Kidney (tissue), 13 donors: ENCODE measurements at regions not wholly inside any gene's neighbourhood (a gene's known extent, or its start where the extent isn't known, plus 50 kb on each side); places are given as distances from the start of the nearest gene placed in this dataset.

ENCODE experiments used
- DNase-seq, 5 donors: peaks; one replicate each; pipeline ENCODE4 v3.0.0-alpha.2; 2013 to 2020
- FAIRE-seq: peaks from 2 replicates; lab custom pipeline; 2012; peaks lifted over from hg19 to GRCh38; lab: Jason Lieb, UNC
- H3K27ac ChIP-seq, 2 donors: one replicate each; pipeline ENCODE4 v1.7.0; 2013; ENCODE audit warnings: low read depth in 2 of 2, low read length in 2 of 2, inconsistent platforms in 1 of 2
- H3K27me3 ChIP-seq: one replicate; pipeline ENCODE4 v1.7.1; 2013; ENCODE audit warnings: low read length, inconsistent platforms; ENCODE audit not compliant: control insufficient read depth, insufficient read depth
- H3K36me3 ChIP-seq, 3 donors: one replicate each; pipeline versions ENCODE4 v1.7.0 to v1.7.1; 2013; ENCODE audit warnings: low read length in 3 of 3, control low read depth in 1 of 3, inconsistent platforms in 1 of 3; ENCODE audit not compliant: insufficient read depth in 3 of 3, control insufficient read depth in 2 of 3
- H3K4me1 ChIP-seq, 3 donors: one replicate each; pipeline versions ENCODE4 v1.7.0 to v1.7.1; 2013; ENCODE audit warnings: low read length in 3 of 3, inconsistent platforms in 1 of 3, low read depth in 1 of 3; ENCODE audit not compliant: control insufficient read depth in 2 of 3, insufficient read depth in 2 of 3
- H3K4me3 ChIP-seq, 3 donors: one replicate each; pipeline versions ENCODE4 v1.7.0 to v1.8.1; 2013; ENCODE audit warnings: low read length in 3 of 3, control low read depth in 1 of 3, inconsistent platforms in 1 of 3
- H3K9ac ChIP-seq, 3 donors: one replicate each; pipeline versions ENCODE4 v1.7.0 to v1.7.1; 2013; ENCODE audit warnings: low read length in 3 of 3, control low read depth in 1 of 3, inconsistent platforms in 1 of 3
- H3K9me3 ChIP-seq, 3 donors: one replicate each; pipeline versions ENCODE4 v1.7.0 to v1.7.1; 2013; ENCODE audit warnings: low read length in 3 of 3, control low read depth in 1 of 3, inconsistent platforms in 1 of 3; ENCODE audit not compliant: control insufficient read depth in 2 of 3, insufficient read depth in 1 of 3
- CTCF ChIP-seq: IDR thresholded peaks from 3 replicates; pipeline ENCODE4 v1.5.1; 2012; ENCODE audit warnings: mild to moderate bottlenecking, moderate library complexity, borderline replicate concordance; ENCODE audit not compliant: insufficient read depth; ENCODE audit errors: extremely low read depth
- intact Hi-C: fragments of 100-400 bp; cut with DNase I; formaldehyde crosslinking; loops from one replicate; pipeline ENCODE4 v1.11.1; 2022
- donor health status: control.
- donor health status: control.
- donor health status: control.
- donor health status: control.
- donor health status: control.
- donor health status: DM: yes; HTN: yes; CAD: no.
- donor health status: Normal renal cell carcinoma (clear cell type).

- FAIRE-seq (no peak), DNase-seq (peak in 1 of 5 donors; percentile 11)
- Histone ChIP-seq H3K9ac (no peak overlapping the region), H3K36me3 (no peaks in the 10 kb centered on the region), H3K4me1 (no peaks in the 10 kb centered on the region), H3K4me3 (no peak overlapping the region), H3K27ac (no peak overlapping the region), H3K9me3 (no peaks in the 10 kb centered on the region), H3K27me3 (no peaks in the 10 kb centered on the region)
- intact Hi-C loops = no loop called here
- TF ChIP-seq CTCF = no peak
Observed at GRCh38 chr5:152534641-152535040, 129.6 kb upstream of the NMUR2 start.

- no peaks in the 10 kb centered on the region for H3K4me1 ChIP-seq
- no peaks in the 10 kb centered on the region for H3K27me3 ChIP-seq
- intact Hi-C loops = no loop called here
- no peaks in the 10 kb centered on the region for H3K9me3 ChIP-seq
- DNase-seq (peak in 4 of 5 donors; percentile 55 to 82 (median 70)), FAIRE-seq (no peak)
- no peaks in the 10 kb centered on the region for H3K36me3 ChIP-seq
- TF ChIP-seq CTCF = no peak
- no peak overlapping the region for H3K4me3 ChIP-seq
- H3K9ac ChIP-seq = no peak overlapping the region
- H3K27ac ChIP-seq = no peak overlapping the region
Observed at GRCh38 chr5:152542741-152543140, 137.7 kb upstream of the NMUR2 start.

GRCh38 chr5:152546493-152546892 lies 141.4 kb upstream of the NMUR2 start:
- DNase-seq = no peak
- no peak for TF ChIP-seq CTCF
- Histone ChIP-seq H3K9ac (no peak overlapping the region), H3K27me3 (no peaks in the 10 kb centered on the region), H3K9me3 (no peaks in the 10 kb centered on the region), H3K4me3 (no peak overlapping the region), H3K36me3 (no peaks in the 10 kb centered on the region), H3K27ac (no peak overlapping the region), H3K4me1 (no peaks in the 10 kb centered on the region)
- intact Hi-C loops = no loop called here
- no peak for FAIRE-seq

GRCh38 chr5:152547202-152547601 lies 142.1 kb upstream of the NMUR2 start:
- TF ChIP-seq CTCF = no peak
- Histone ChIP-seq H3K9me3 (no peaks in the 10 kb centered on the region), H3K27me3 (no peaks in the 10 kb centered on the region), H3K27ac (no peak overlapping the region), H3K4me1 (no peaks in the 10 kb centered on the region), H3K36me3 (no peaks in the 10 kb centered on the region), H3K9ac (no peak overlapping the region), H3K4me3 (no peak overlapping the region)
- DNase-seq (no peak), FAIRE-seq (no peak)
- intact Hi-C loops = no loop called here
